ENCODE measurements at regions not wholly inside any gene's neighbourhood (a gene's known extent, or its start where the extent isn't known, plus 50 kb on each side); places are given as distances from the start of the nearest gene placed in this dataset.

DNA sequence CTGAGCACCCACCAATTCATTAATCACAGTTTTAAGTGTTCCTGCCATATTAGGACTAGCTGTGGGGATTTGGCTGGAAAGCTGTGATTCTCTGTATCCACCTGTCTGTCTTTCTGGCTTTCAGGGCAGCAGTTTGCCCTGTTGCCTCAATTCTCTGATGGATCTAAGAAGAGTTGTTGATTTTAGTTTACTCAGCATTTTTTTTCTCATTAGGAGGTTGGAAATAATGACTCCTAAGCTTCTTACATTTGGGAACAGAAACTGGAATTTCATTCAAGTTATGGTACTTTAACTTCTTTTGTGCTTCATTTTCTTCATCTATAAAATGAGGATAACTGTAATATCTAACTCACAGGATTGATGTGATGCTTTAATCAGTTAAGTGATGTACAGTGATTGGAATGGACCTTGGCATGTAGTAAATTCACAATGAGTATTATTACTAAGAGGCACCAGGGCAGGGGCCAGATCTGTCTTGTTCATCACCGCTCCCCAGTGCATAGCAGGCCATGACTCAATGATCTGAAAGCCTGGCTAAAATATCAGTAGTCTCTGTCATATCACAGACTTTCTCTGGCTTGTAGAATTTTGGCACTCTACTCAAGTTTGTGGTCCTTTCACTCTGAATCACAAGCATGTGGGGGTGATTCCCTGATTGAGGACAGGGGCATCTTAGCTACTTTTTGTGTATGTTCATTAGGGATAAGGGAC is 51.4 kb upstream of the GREM2 start:
- no peak overlapping the region for H3K4me3 Mint-ChIP-seq
- DNase-seq, result no peak
- CTCF ChIA-PET, result no interaction called here
- no peaks in the 10 kb centered on the region for H3K36me3 Mint-ChIP-seq (ENCODE audit: low read depth)
- ATAC-seq, result no peak
- POLR2A ChIA-PET, result no interaction called here
- H3K4me1 Mint-ChIP-seq (ENCODE audit: low read depth), result peaks cover 4% of the 10 kb centered on the region
- H3K27me3 Mint-ChIP-seq (ENCODE audit: low read depth), result no peaks in the 10 kb centered on the region
- H3K9me3 Mint-ChIP-seq (ENCODE audit: insufficient read depth), result peaks cover 13% of the 10 kb centered on the region
- H3K27ac Mint-ChIP-seq, result no peak overlapping the region

Measured in activated CD8-positive, alpha-beta T cell treated with anti-CD3 and anti-CD28 coated beads, Interleukin-2, amount 10 ng/mL, durations not matched to agents 7 days and 5 days (primary cell).